ENCODE measurements at regions not wholly inside any gene's neighbourhood (a gene's known extent, or its start where the extent isn't known, plus 50 kb on each side); places are given as distances from the start of the nearest gene placed in this dataset.

DNA sequence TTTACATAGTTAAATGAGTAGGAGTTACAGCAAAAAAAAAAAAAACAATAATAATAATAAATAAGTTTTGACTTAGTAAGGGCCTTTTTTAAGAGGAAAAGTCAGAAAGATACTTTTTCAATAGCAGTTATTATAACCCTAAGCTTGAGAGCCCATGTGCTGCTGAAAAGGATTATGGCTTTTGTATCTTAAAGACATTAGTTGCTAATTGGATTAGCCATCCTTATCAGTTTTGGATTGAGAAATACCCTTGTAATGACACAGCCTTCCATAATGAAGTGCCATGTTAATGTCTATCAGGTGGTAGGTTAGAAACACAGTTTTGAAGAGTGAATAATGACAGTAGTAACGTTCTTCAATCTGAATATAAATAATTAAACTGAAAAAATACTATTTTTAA is 554.0 kb downstream of the RIT2 start:
- DNase-seq: no peak

DNA sequence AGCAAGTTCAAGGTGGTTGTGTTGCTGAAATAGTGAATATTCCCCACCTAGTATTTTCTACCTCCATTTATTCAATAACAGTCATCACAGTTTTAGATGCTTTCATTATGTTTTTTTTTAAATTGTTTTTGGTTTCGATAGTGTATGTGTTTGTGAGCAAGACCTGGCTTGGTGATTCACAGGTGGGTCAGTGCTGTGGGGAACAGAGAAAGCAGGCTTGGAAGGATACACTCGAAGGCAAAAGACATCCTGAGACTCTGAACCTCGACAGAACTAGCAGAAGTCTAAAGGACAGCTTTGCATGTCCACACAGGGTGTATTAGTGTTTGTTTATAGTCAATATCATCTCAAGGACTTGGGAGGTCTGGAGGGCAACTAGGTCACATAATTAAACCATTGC is 551.5 kb downstream of the RIT2 start:
- DNase-seq: no peak

- DNase-seq: no peak
Observed at GRCh38 chr18:42564761-42565160, 550.7 kb downstream of the RIT2 start.

- DNase-seq: no peak
Observed at GRCh38 chr18:42568773-42569172, 546.7 kb downstream of the RIT2 start.

- no peak for DNase-seq
Observed at GRCh38 chr18:42574871-42575270, 540.6 kb downstream of the RIT2 start.

GRCh38 chr18:42576124-42576523 is 539.4 kb downstream of the RIT2 start:
- DNase-seq: no peak

DNA sequence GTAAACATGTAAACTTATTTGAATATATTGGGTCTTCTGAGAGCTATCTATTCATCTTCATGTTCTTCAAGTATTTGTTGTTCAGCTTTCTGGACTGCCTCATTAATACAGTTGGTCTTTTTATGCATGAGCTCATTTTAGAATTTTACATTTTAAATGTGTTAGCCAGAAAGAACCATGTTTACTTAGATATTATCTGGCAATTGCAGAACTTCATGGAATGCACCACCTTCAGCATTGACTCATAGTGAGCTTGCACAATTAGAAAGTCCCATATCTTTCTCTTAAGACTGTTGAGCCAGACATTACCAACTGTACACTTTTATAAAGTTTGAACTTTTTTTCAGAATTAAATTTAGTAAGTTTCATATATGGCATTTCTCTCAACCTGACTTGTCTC is 536.7 kb downstream of the RIT2 start:
- no peak for DNase-seq

DNA sequence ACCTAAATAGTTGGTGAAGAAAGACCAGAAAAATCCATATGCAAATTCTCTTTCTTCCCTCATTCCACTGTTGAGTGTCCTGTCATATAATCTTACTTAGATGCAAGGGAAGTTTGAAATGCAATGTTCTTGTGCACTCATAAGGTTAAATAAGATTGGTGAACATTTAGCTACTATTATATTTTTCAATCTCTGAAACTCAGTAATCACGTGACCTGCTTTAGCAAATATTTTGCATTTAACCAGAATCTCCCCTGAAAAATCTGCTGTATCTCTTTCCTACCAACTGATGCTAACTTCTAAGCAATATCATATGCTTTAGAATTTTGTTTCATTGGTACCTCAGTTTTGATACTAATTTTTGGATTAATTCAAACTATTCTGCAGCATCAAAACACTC is 533.2 kb downstream of the RIT2 start:
- DNase-seq: no peak

DNA sequence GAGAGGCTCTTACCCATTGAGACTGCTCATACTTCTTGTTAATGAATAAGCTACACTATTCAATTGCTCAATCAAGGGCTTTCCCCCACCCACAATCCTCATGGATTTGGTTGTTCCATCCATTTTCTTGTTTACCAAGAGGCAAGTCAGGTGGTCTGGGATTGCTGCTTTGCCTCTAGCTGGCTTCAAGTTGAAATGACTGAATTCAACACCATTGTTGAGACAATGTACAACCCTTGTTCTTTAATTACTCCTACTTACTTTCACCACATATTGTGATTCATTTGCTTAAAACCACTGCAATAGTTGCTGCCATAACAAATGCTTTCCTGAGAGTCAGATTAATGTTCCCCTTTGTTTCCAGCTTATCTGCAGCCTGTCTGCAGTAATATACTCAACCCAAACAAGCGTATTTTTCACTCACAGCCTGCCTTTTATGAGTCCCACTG is 532.2 kb downstream of the RIT2 start:
- DNase-seq: no peak

DNA sequence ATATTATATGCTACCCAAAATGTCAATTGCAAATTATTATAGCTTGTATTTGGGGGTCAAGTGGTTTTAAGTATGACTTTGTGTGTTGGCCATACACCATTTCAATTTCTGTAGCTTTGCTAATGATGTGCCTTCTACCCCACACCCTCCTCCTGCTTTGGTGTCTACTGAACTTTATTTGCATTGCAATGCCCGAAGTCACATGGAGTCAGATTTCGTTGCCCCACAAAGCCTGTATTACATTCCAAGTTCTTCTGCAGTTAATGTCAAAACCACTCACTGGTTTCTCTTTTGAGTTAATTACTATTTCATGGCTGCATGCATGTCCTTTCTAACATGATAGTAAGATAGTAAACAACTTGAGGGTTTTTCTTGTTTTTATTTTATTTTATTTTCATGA is 528.9 kb downstream of the RIT2 start:
- DNase-seq: no peak

DNA sequence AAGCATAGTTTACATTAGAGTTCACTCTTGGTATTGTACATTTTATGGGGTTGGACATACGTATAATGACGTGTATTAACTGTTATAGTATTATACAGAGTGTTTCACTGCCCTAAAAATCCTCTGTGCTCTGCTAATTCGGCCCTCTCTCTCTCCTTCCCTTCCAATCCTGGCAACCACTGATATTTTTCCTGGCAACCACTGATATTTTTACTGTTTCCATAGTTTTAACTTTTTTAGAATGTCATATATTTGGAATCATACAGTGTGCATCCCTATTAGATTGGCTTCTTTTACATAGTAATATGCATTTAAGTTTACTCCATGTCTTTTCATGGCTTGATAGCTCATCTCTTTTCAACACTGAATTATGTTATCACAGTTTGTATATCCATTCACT is 526.7 kb downstream of the RIT2 start:
- DNase-seq: no peak

DNA sequence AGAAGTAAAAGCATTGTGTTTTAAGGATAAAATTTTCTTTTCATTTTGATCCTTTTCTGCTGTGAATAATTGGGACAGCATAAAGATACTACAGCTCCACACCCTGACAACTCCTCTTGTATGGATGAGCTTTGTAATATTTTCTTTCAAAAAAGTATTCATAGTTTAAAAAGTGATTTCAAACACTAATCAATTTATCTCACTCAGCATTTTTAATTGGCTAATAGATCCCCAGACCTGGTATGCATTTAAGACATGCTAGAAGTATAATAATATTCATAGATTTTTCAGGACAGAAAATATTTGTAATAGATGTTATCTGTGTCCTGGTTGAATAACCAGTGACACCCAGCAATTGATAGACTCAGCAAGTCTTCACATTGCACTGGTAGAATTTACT is 510.7 kb downstream of the RIT2 start:
- no peak for DNase-seq

DNA sequence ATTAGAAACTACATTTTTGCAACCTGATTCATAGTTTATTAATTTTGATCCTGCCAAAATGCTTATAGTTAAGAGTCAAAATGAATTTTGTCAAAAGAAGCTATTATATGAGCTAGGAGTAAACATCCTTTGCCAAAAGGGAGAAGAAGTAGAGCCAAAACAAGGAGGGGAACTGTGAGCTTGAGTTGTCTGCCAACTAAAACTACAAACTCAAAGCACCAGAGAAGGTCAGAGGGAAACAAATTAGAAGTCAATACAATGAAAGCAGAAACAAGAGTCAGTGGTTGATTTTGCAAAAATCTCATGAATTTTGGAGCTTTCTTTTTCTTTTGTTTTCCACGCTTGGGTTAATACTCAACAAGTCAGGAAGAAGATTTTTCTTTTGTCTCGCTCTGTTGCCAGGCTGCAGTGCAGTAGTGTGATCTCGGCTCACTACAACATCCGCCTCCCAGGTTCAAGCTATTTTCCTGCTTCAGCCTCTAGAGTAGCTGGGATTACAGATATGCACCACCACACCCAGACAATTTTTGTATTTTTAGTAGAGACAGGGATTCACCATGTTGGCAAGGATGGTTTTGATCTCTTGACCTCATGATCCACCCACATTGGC is 508.5 kb downstream of the RIT2 start:
- DNase-seq: no peak

- DNase-seq: no peak
Observed at GRCh38 chr18:42611134-42611533, 504.4 kb downstream of the RIT2 start.

DNA sequence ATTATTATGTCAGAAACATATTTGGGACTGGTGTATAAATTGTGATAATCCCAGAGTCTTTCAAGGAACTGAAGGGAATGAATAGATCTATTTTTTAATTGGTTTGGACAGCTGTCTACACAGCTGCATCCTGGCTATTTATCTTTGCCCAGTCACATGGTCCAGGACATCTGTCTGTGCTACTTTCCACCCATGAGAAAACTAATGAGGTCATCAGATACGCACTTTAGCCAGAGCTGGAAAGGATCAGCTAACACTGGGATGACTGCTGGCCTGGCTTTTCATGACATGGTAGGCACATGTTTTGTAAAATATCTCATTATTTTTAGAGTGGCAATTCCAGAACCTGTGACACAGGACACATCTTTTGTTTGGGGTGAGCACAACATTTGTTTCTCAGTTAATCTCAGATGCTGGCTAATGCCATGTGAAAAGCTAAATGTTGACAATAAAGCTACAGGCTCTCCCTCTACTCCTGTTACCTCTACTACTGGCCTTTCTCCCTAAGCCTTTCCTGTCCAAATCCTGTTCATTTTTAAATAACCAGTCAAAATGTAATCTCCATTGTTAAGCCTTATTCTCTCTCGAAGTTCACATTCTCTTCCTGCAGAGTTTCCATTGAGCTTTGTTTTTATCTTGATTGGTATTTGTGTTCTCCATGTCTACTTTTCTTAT is 500.7 kb downstream of the RIT2 start:
- DNase-seq: no peak

GRCh38 chr18:42617221-42617620 is 498.3 kb downstream of the RIT2 start:
- DNase-seq: no peak

DNA sequence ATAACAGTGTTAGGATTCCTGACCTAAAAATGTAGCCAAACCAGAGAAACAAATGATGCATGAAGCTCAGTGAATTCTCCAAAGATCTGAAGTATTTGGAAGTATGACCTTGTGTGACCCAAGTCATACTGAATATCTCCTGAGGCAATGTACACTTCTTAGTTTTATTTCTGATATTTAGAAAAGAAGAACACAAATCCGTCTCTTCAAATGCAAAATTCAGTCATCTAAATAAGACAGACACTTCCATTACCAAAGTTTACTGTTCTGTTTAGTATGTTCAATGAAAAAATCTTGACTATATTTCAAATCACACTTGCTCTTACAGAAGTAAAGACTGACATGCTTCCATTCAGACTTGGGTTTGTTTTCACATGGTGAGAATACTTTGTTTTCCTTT is 495.7 kb downstream of the RIT2 start:
- DNase-seq: no peak

GRCh38 chr18:42620657-42621056 is 494.8 kb downstream of the RIT2 start:
- no peak for DNase-seq

GRCh38 chr18:42623935-42624334 is 491.6 kb downstream of the RIT2 start:
- no peak for DNase-seq

- no peak for DNase-seq
Observed at GRCh38 chr18:42632801-42633200, 482.7 kb downstream of the RIT2 start.

DNA sequence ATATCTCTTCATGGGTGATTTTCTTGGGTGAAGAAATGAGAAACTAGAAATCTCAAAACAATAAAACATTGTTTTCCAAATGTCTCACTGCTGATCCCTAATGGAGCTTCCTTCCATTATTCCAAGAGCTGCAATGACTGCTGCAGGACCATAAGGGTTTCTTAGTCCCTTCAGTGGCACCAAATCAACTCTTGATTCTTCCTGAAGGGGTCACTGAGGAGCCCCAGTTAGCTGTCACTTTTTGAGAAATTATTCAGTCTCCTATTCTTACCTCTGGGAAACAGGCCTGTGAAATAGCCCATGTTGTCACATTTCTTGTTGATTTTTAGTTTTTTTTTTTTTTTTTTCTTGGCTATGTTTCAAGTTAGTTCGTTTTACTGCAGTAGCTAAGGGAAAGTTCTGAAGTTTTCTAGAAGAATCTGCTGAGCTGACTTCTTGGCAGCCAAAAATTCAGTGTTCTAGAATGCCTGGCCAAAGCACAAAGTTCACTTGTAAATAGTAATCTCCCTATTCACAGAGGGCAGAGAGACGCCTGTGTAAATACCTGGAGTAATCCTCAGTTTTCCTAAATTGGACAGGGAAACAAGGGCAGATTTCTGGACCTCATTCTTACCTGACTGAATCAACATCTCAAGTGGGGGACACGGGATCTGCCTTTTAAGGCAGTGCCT is 480.0 kb downstream of the RIT2 start:
- DNase-seq: no peak

GRCh38 chr18:42636309-42636708 is 479.2 kb downstream of the RIT2 start:
- no peak for DNase-seq

DNA sequence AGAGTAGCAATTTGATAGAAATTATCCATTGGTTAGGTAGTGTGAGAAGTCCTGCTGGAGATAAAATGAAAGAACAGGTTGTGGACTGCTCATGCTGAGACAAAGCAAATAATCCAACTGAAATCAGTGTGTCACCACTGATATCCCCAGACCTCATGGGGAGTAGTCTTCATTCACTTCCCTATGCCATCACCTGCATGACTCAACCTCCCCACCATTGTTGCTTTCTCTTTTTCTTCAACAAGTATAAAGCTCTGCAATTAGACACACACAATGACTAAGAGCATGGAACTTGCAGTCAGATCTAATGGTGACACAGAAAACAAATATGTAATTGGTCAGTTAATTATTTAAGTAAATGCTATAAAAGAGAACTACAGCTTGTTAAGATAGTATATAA is 475.3 kb downstream of the RIT2 start:
- DNase-seq: no peak

GRCh38 chr18:42641996-42642395 is 473.5 kb downstream of the RIT2 start:
- DNase-seq: no peak

DNA sequence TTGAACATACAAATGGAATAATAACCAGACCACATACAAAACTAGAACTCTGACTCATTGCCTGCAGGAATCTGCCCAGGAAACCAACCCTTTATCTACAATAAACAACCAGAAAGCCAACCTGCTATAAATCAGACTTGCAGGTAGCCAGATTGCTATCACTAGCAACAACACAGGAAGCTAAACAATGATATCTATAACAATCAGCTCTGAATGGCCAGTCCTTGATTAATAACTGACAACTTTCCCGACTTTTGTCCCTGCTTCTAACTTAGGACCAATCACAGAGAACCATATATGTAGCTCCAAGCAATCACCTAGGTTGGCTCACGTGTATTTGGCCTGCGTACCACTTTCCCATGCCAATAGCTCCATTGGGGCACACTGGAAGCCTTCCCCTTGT is 470.8 kb downstream of the RIT2 start:
- no peak for DNase-seq
